ENCODE measurements at regions not wholly inside any gene's neighbourhood (a gene's known extent, or its start where the extent isn't known, plus 50 kb on each side); places are given as distances from the start of the nearest gene placed in this dataset.

- TF ChIP-seq POLR2A (IDR thresholded peaks at IDR 0.05; ENCODE audit: low read depth, low read length) (no peak), TAF1 (IDR thresholded peaks at IDR 0.05; ENCODE audit: low read depth, low read length) (no peak), POLR2AphosphoS5 (IDR thresholded peaks at IDR 0.05; ENCODE audit: low read depth, low read length) (no peak)
Measured at GRCh38 chr18:55166260-55166598, 207.0 kb upstream of the CCDC68 start.
